ENCODE measurements at regions not wholly inside any gene's neighbourhood (a gene's known extent, or its start where the extent isn't known, plus 50 kb on each side); places are given as distances from the start of the nearest gene placed in this dataset.

- POLR2A ChIA-PET = no interaction called here
- Mint-ChIP-seq H3K27ac (no peak overlapping the region), H3K4me3 (no peak overlapping the region), H3K27me3 (peaks cover 6 to 9% of the 10 kb centered on the region in 2 donors), H3K9me3 (no peaks in the 10 kb centered on the region), H3K4me1 (no peaks in the 10 kb centered on the region), H3K36me3 (no peaks in the 10 kb centered on the region)
- H3K27ac ChIP-seq (ENCODE audit: low read length) = no peak overlapping the region
- H3K36me3 ChIP-seq (ENCODE audit: control insufficient read depth in 2 of 2, extremely low read depth in 1 of 2, insufficient read depth in 1 of 2, low read length in 1 of 2) = no peaks in the 10 kb centered on the region
- CTCF ChIA-PET = no interaction called here
- WGBS (ENCODE audit: insufficient coverage) = 86% methylated on average over 7 of the region's 7 CpGs
- no peak overlapping the region for H3K4me3 ChIP-seq (ENCODE audit: control insufficient read depth in 1 of 2, extremely low read depth in 1 of 2, low read length in 1 of 2)
- H3K9me3 ChIP-seq = no peaks in the 10 kb centered on the region
- H3K27me3 ChIP-seq (replicated peaks in 1 of 2; ENCODE audit: control insufficient read depth in 2 of 2, extremely low read depth in 1 of 2, insufficient read depth in 2 of 2, low read length in 1 of 2) = peaks cover 0 to 13% of the 10 kb centered on the region in 2 experiments
- ATAC-seq (replicated peaks in 1 of 4) (no peak), DNase-seq (no peak)
- H3K4me1 ChIP-seq (ENCODE audit: control insufficient read depth in 1 of 2, extremely low read depth in 1 of 2, insufficient read depth in 2 of 2, low read length in 2 of 2) = no peaks in the 10 kb centered on the region
Measured at GRCh38 chr15:77769700-77770099, 137.0 kb upstream of the LINGO1 start.

GRCh38 chr15:77768521-77769078 is 135.9 kb upstream of the LINGO1 start:
- Mint-ChIP-seq H3K4me3 (no peak overlapping the region), H3K9me3 (no peaks in the 10 kb centered on the region), H3K27me3 (peaks cover 13 to 14% of the 10 kb centered on the region in 2 donors), H3K36me3 (no peaks in the 10 kb centered on the region), H3K27ac (no peak overlapping the region), H3K4me1 (no peaks in the 10 kb centered on the region)
- Histone ChIP-seq H3K4me1 (ENCODE audit: control insufficient read depth in 1 of 2, extremely low read depth in 1 of 2, insufficient read depth in 2 of 2, low read length in 2 of 2) (no peaks in the 10 kb centered on the region), H3K27ac (ENCODE audit: low read length) (no peak overlapping the region), H3K36me3 (ENCODE audit: control insufficient read depth in 2 of 2, extremely low read depth in 1 of 2, insufficient read depth in 1 of 2, low read length in 1 of 2) (no peaks in the 10 kb centered on the region), H3K27me3 (replicated peaks in 1 of 2; ENCODE audit: control insufficient read depth in 2 of 2, extremely low read depth in 1 of 2, insufficient read depth in 2 of 2, low read length in 1 of 2) (peaks cover 0 to 13% of the 10 kb centered on the region in 2 experiments), H3K9me3 (no peaks in the 10 kb centered on the region), H3K4me3 (ENCODE audit: control insufficient read depth in 1 of 2, extremely low read depth in 1 of 2, low read length in 1 of 2) (no peak overlapping the region)
- POLR2A ChIA-PET = no interaction called here
- no peak for DNase-seq
- ATAC-seq (replicated peaks in 1 of 4) = no peak
- CTCF ChIA-PET = no interaction called here
- 43% methylated on average over 5 of the region's 7 CpGs for WGBS (ENCODE audit: insufficient coverage)

GRCh38 chr15:77768107-77768506 is 135.4 kb upstream of the LINGO1 start:
- WGBS (ENCODE audit: insufficient coverage) = no CpG with 5 or more reads among the region's 5 CpGs
- Histone ChIP-seq H3K4me1 (ENCODE audit: control insufficient read depth in 1 of 2, extremely low read depth in 1 of 2, insufficient read depth in 2 of 2, low read length in 2 of 2) (no peaks in the 10 kb centered on the region), H3K9me3 (no peaks in the 10 kb centered on the region), H3K27ac (ENCODE audit: low read length) (no peak overlapping the region), H3K36me3 (ENCODE audit: control insufficient read depth in 2 of 2, extremely low read depth in 1 of 2, insufficient read depth in 1 of 2, low read length in 1 of 2) (no peaks in the 10 kb centered on the region), H3K4me3 (ENCODE audit: control insufficient read depth in 1 of 2, extremely low read depth in 1 of 2, low read length in 1 of 2) (no peak overlapping the region), H3K27me3 (replicated peaks in 1 of 2; ENCODE audit: control insufficient read depth in 2 of 2, extremely low read depth in 1 of 2, insufficient read depth in 2 of 2, low read length in 1 of 2) (peaks cover 0 to 18% of the 10 kb centered on the region in 2 experiments)
- ATAC-seq (replicated peaks in 1 of 4) (no peak), DNase-seq (no peak)
- Mint-ChIP-seq H3K36me3 (no peaks in the 10 kb centered on the region), H3K27me3 (peaks cover 13 to 14% of the 10 kb centered on the region in 2 donors), H3K4me1 (no peaks in the 10 kb centered on the region), H3K27ac (no peak overlapping the region), H3K9me3 (no peaks in the 10 kb centered on the region), H3K4me3 (no peak overlapping the region)
- ChIA-PET POLR2A (no interaction called here), CTCF (no interaction called here)

- ChIA-PET CTCF (no interaction called here), POLR2A (no interaction called here)
- no peaks in the 10 kb centered on the region for H3K4me1 ChIP-seq (ENCODE audit: control insufficient read depth in 1 of 2, extremely low read depth in 1 of 2, insufficient read depth in 2 of 2, low read length in 2 of 2)
- H3K36me3 Mint-ChIP-seq = no peaks in the 10 kb centered on the region
- H3K9me3 Mint-ChIP-seq = no peaks in the 10 kb centered on the region
- H3K36me3 ChIP-seq (ENCODE audit: control insufficient read depth in 2 of 2, extremely low read depth in 1 of 2, insufficient read depth in 1 of 2, low read length in 1 of 2) = no peaks in the 10 kb centered on the region
- no peak overlapping the region for H3K27ac Mint-ChIP-seq
- H3K27ac ChIP-seq (ENCODE audit: low read length) = no peak overlapping the region
- H3K27me3 Mint-ChIP-seq = peaks cover 14 to 22% of the 10 kb centered on the region in 2 donors
- DNase-seq = no peak
- no peaks in the 10 kb centered on the region for H3K9me3 ChIP-seq
- WGBS (ENCODE audit: insufficient coverage) = 86% methylated on average over 2 of the region's 4 CpGs
- no peaks in the 10 kb centered on the region for H3K4me1 Mint-ChIP-seq
- H3K27me3 ChIP-seq (replicated peaks in 1 of 2; ENCODE audit: control insufficient read depth in 2 of 2, extremely low read depth in 1 of 2, insufficient read depth in 2 of 2, low read length in 1 of 2) = peaks cover 0 to 20% of the 10 kb centered on the region in 2 experiments
- H3K4me3 ChIP-seq (ENCODE audit: control insufficient read depth in 1 of 2, extremely low read depth in 1 of 2, low read length in 1 of 2) = no peak overlapping the region
- ATAC-seq (replicated peaks in 1 of 4) = no peak
- no peak overlapping the region for H3K4me3 Mint-ChIP-seq
Measured at GRCh38 chr15:77764095-77764494, 131.4 kb upstream of the LINGO1 start.

- Histone ChIP-seq H3K4me3 (ENCODE audit: control insufficient read depth in 1 of 2, extremely low read depth in 1 of 2, low read length in 1 of 2) (no peak overlapping the region), H3K27me3 (replicated peaks in 1 of 2; ENCODE audit: control insufficient read depth in 2 of 2, extremely low read depth in 1 of 2, insufficient read depth in 2 of 2, low read length in 1 of 2) (peaks cover 0 to 23% of the 10 kb centered on the region in 2 experiments), H3K36me3 (ENCODE audit: control insufficient read depth in 2 of 2, extremely low read depth in 1 of 2, insufficient read depth in 1 of 2, low read length in 1 of 2) (no peaks in the 10 kb centered on the region), H3K4me1 (ENCODE audit: control insufficient read depth in 1 of 2, extremely low read depth in 1 of 2, insufficient read depth in 2 of 2, low read length in 2 of 2) (no peaks in the 10 kb centered on the region), H3K9me3 (no peaks in the 10 kb centered on the region), H3K27ac (ENCODE audit: low read length) (no peak overlapping the region)
- ChIA-PET POLR2A (no interaction called here), CTCF (no interaction called here)
- Mint-ChIP-seq H3K27me3 (peaks cover 10 to 19% of the 10 kb centered on the region in 2 donors), H3K4me3 (no peak overlapping the region), H3K9me3 (no peaks in the 10 kb centered on the region), H3K27ac (no peak overlapping the region), H3K36me3 (no peaks in the 10 kb centered on the region), H3K4me1 (no peaks in the 10 kb centered on the region)
- ATAC-seq (replicated peaks in 1 of 4) (no peak), DNase-seq (no peak)
- WGBS (ENCODE audit: insufficient coverage) = 48% methylated on average over 6 of the region's 15 CpGs
Measured at GRCh38 chr15:77762747-77763355, 130.1 kb upstream of the LINGO1 start.

GRCh38 chr15:77759896-77760592 is 127.3 kb upstream of the LINGO1 start:
- H3K9me3 ChIP-seq = no peaks in the 10 kb centered on the region
- no peaks in the 10 kb centered on the region for H3K4me1 ChIP-seq (ENCODE audit: control insufficient read depth in 1 of 2, extremely low read depth in 1 of 2, insufficient read depth in 2 of 2, low read length in 2 of 2)
- peaks cover 0 to 27% of the 10 kb centered on the region in 2 experiments for H3K27me3 ChIP-seq (replicated peaks in 1 of 2; ENCODE audit: control insufficient read depth in 2 of 2, extremely low read depth in 1 of 2, insufficient read depth in 2 of 2, low read length in 1 of 2)
- no peaks in the 10 kb centered on the region for H3K4me1 Mint-ChIP-seq
- H3K36me3 Mint-ChIP-seq = no peaks in the 10 kb centered on the region
- no peak overlapping the region for H3K27ac Mint-ChIP-seq
- no peak overlapping the region for H3K27ac ChIP-seq (ENCODE audit: low read length)
- no peak overlapping the region for H3K4me3 ChIP-seq (ENCODE audit: control insufficient read depth in 1 of 2, extremely low read depth in 1 of 2, low read length in 1 of 2)
- no peak overlapping the region for H3K4me3 Mint-ChIP-seq
- POLR2A ChIA-PET = no interaction called here
- no peak for DNase-seq
- no peaks in the 10 kb centered on the region for H3K36me3 ChIP-seq (ENCODE audit: control insufficient read depth in 2 of 2, extremely low read depth in 1 of 2, insufficient read depth in 1 of 2, low read length in 1 of 2)
- CTCF ChIA-PET = no interaction called here
- peaks cover 18 to 26% of the 10 kb centered on the region in 2 donors for H3K27me3 Mint-ChIP-seq
- WGBS (ENCODE audit: insufficient coverage) = 67% methylated on average over 7 of the region's 14 CpGs
- no peaks in the 10 kb centered on the region for H3K9me3 Mint-ChIP-seq
- no peak for ATAC-seq (replicated peaks in 1 of 4)

Measured in T-cell (primary cell).